HG02678 (cell line): ENCODE measurements at regions not wholly inside any gene's neighbourhood (a gene's known extent, or its start where the extent isn't known, plus 50 kb on each side); places are given as distances from the start of the nearest gene placed in this dataset.

ENCODE experiments used
- ATAC-seq: cut with Tn5 transposase; IDR thresholded peaks from one replicate; pipeline ENCODE4 v1.9.1; 2021; ENCODE audit warnings: mild to moderate bottlenecking, moderate library complexity; ENCODE audit not compliant: unreplicated experiment

- no peak for ATAC-seq
Measured at GRCh38 chr11:110805756-110806155, 93.5 kb upstream of the ARHGAP20 start.

- no peak for ATAC-seq
Measured at GRCh38 chr11:110802162-110802561, 89.9 kb upstream of the ARHGAP20 start.

- ATAC-seq, result no peak
Measured at GRCh38 chr11:110801328-110801727, 89.1 kb upstream of the ARHGAP20 start.

- ATAC-seq, result no peak
Measured at GRCh38 chr11:110798201-110798900, 86.1 kb upstream of the ARHGAP20 start.

- peak; percentile 91 for ATAC-seq
Measured at GRCh38 chr11:110797453-110797852, 85.2 kb upstream of the ARHGAP20 start.

GRCh38 chr11:110795112-110795624 is 82.9 kb upstream of the ARHGAP20 start:
- no peak for ATAC-seq

- no peak for ATAC-seq
Measured at GRCh38 chr11:110793556-110793955, 81.3 kb upstream of the ARHGAP20 start.

- ATAC-seq, result no peak
Measured at GRCh38 chr11:110791621-110792020, 79.4 kb upstream of the ARHGAP20 start.

- no peak for ATAC-seq
Measured at GRCh38 chr11:110787680-110788079, 75.4 kb upstream of the ARHGAP20 start.

- ATAC-seq, result no peak
Measured at GRCh38 chr11:110786226-110786902, 74.1 kb upstream of the ARHGAP20 start.

GRCh38 chr11:110785398-110785797 is 73.2 kb upstream of the ARHGAP20 start:
- ATAC-seq, result no peak

GRCh38 chr11:110782616-110783015 is 70.4 kb upstream of the ARHGAP20 start:
- no peak for ATAC-seq

GRCh38 chr11:110779108-110779507 is 66.9 kb upstream of the ARHGAP20 start:
- ATAC-seq, result no peak

- ATAC-seq, result peak; percentile 72
Measured at GRCh38 chr11:110778343-110778742, 66.1 kb upstream of the ARHGAP20 start.

GRCh38 chr11:110777775-110778174 is 65.5 kb upstream of the ARHGAP20 start:
- peak; percentile 33 for ATAC-seq

- no peak for ATAC-seq
Measured at GRCh38 chr11:110776081-110776480, 63.8 kb upstream of the ARHGAP20 start.

GRCh38 chr11:110774138-110775014 is 62.1 kb upstream of the ARHGAP20 start:
- no peak for ATAC-seq

- no peak for ATAC-seq
Measured at GRCh38 chr11:110773442-110773841, 61.2 kb upstream of the ARHGAP20 start.

GRCh38 chr11:110772863-110773262 is 60.6 kb upstream of the ARHGAP20 start:
- ATAC-seq, result no peak

GRCh38 chr11:110766316-110766715 is 54.1 kb upstream of the ARHGAP20 start:
- ATAC-seq, result no peak

- no peak for ATAC-seq
Measured at GRCh38 chr11:110764485-110764884, 52.2 kb upstream of the ARHGAP20 start.
